A549 (cell line): ENCODE measurements at regions not wholly inside any gene's neighbourhood (a gene's known extent, or its start where the extent isn't known, plus 50 kb on each side); places are given as distances from the start of the nearest gene placed in this dataset.
"Not testable (repeated sequence)": the region's sequence is repeated elsewhere in the genome, so short reads cannot be mapped to it uniquely, and the experiment has no call there.

Experiments used
- ATAC-seq, 2 experiments: fragments of 200-7000 bp in 1 of 2; fragments of >200 bp in 1 of 2; cut with Nextera tagmentation in 1 of 2; cut with Tn5 transposase in 1 of 2; 3 replicates each; pipeline versions ENCODE4 v1.8.0 to v1.9.1; 2018 to 2020; ENCODE audit warnings: mild to moderate bottlenecking in 1 of 2, moderate library complexity in 1 of 2
- CTCF ChIA-PET: fragments of 300-600 bp; sonication (Branson Sonifier 250); formaldehyde crosslinking; extraction: SDS; loops from one replicate; lab custom pipeline; 2021; ENCODE audit warnings: antibody characterized with exemption, inconsistent platforms; lab: Yijun Ruan, JAX
- POLR2A ChIA-PET: fragments of 350-600 bp; formaldehyde crosslinking; extraction: SDS; loops from one replicate; lab custom pipeline; 2021; ENCODE audit warnings: antibody characterized with exemption, inconsistent platforms; lab: Yijun Ruan, JAX
- DNase-seq, 2 experiments: peaks; one replicate each; pipeline versions ENCODE4 v3.0.0 to v3.0.0-alpha.2; 2011 to 2016; ENCODE audit warnings: low read depth in 1 of 2, low spot score in 1 of 2
- FAIRE-seq: peaks from 2 replicates; lab custom pipeline; 2011; peaks lifted over from hg19 to GRCh38; lab: Jason Lieb, UNC
- H3K27ac ChIP-seq, 2 experiments: fragments of >200 bp; sonication (Bioruptor Twin); formaldehyde crosslinking; 3 replicates each; pipeline ENCODE4 v1.5.1; 2016 to 2017
- H3K4me1 ChIP-seq: fragments of >200 bp; sonication (Bioruptor Twin); formaldehyde crosslinking; 3 replicates; pipeline ENCODE4 v1.6.1; 2016
- H3K4me2 ChIP-seq: fragments of >200 bp; sonication (Bioruptor Twin); formaldehyde crosslinking; 3 replicates; pipeline ENCODE4 v1.6.1; 2016
- H3K4me3 ChIP-seq: fragments of >200 bp; sonication (Bioruptor Twin); formaldehyde crosslinking; 3 replicates; pipeline ENCODE4 v1.5.1; 2016
- H3K9me3 ChIP-seq: fragments of >200 bp; sonication (Bioruptor Twin); formaldehyde crosslinking; 3 replicates; pipeline ENCODE4 v1.6.1; 2016
- CBX2 ChIP-seq: fragments of 200-600 bp; sonication (generic); IDR thresholded peaks from 2 replicates; pipeline ENCODE4 v1.6.1; 2016; ENCODE audit warnings: low read depth, mild to moderate bottlenecking, borderline replicate concordance
- E2F6 ChIP-seq: IDR thresholded peaks from 2 replicates; pipeline ENCODE4 v1.6.1; 2012; ENCODE audit warnings: low read depth, borderline replicate concordance
- EHF ChIP-seq: fragments of 250-450 bp; sonication (Bioruptor Pico); IDR thresholded peaks from 2 replicates; pipeline ENCODE4 v1.5.0; 2020; ENCODE audit warnings: mild to moderate bottlenecking
- ESRRA ChIP-seq: fragments of 150-350 bp; IDR thresholded peaks from 2 replicates; pipeline ENCODE4 v1.6.1; 2014; ENCODE audit warnings: mild to moderate bottlenecking, low read length, borderline replicate concordance
- FOSB ChIP-seq: fragments of 250-450 bp; sonication (Bioruptor Pico); IDR thresholded peaks from 2 replicates; pipeline ENCODE4 v1.5.0; 2020; ENCODE audit warnings: mild to moderate bottlenecking, moderate library complexity
- FOSL2 ChIP-seq, 2 experiments: fragments of 450-650 bp in 1 of 2; fragments of >200 bp in 1 of 2; sonication (Bioruptor Twin) in 1 of 2; formaldehyde crosslinking; IDR thresholded peaks; 2 replicates each; pipeline versions ENCODE4 v1.5.0 to v1.6.1; 2016 to 2020; ENCODE audit warnings: mild to moderate bottlenecking in 1 of 2, moderate library complexity in 1 of 2
- HES2 ChIP-seq: fragments of >200 bp; sonication (Bioruptor Twin); formaldehyde crosslinking; IDR thresholded peaks from 2 replicates; pipeline ENCODE4 v1.6.1; 2016
- HEYL ChIP-seq: fragments of 250-450 bp; sonication (Bioruptor Pico); IDR thresholded peaks from 2 replicates; pipeline ENCODE4 v1.8.0; 2021; ENCODE audit warnings: mild to moderate bottlenecking, moderate library complexity
- HMGXB4 ChIP-seq: fragments of 250-450 bp; sonication (Bioruptor Pico); IDR thresholded peaks from 2 replicates; pipeline ENCODE4 v1.5.0; 2021; ENCODE audit warnings: mild to moderate bottlenecking, moderate library complexity, borderline replicate concordance
- HOXA7 ChIP-seq: fragments of 250-450 bp; sonication (Bioruptor Pico); IDR thresholded peaks from 2 replicates; pipeline ENCODE4 v1.5.0; 2020; ENCODE audit warnings: mild to moderate bottlenecking, moderate library complexity
- HOXB13 ChIP-seq: fragments of 250-450 bp; sonication (Bioruptor Pico); IDR thresholded peaks from 2 replicates; pipeline ENCODE4 v1.5.0; 2020; ENCODE audit warnings: low read depth, mild to moderate bottlenecking, moderate library complexity
- JUNB ChIP-seq: fragments of >200 bp; sonication (Bioruptor Twin); formaldehyde crosslinking; IDR thresholded peaks from 2 replicates; pipeline ENCODE4 v1.6.1; 2016
- KDM5A ChIP-seq: fragments of 200-600 bp; sonication (generic); IDR thresholded peaks from 2 replicates; pipeline ENCODE4 v1.6.1; 2016; ENCODE audit warnings: antibody characterized with exemption, mild to moderate bottlenecking
- MAX ChIP-seq: IDR thresholded peaks from 2 replicates; pipeline ENCODE4 v1.6.1; 2012
- NFE2L2 ChIP-seq: fragments of 150-350 bp; conservative IDR thresholded peaks from 2 replicates; pipeline ENCODE4 v1.6.1; 2014; ENCODE audit warnings: low read length
- PBX3 ChIP-seq: IDR thresholded peaks from 2 replicates; pipeline ENCODE4 v1.6.1; 2012
- POLR2A ChIP-seq: IDR thresholded peaks from 2 replicates; pipeline ENCODE4 v1.6.1; 2012; ENCODE audit warnings: mild to moderate bottlenecking, low read length
- POLR2AphosphoS2 ChIP-seq: conservative IDR thresholded peaks from 2 replicates; pipeline ENCODE4 v1.6.1; 2012; ENCODE audit warnings: low read length, improper control_type of control experiment, inconsistent platforms
- RARB ChIP-seq: fragments of 250-450 bp; sonication (Bioruptor Pico); IDR thresholded peaks from 2 replicates; pipeline ENCODE4 v1.8.0; 2021; ENCODE audit warnings: mild to moderate bottlenecking, moderate library complexity
- ZC3H11A ChIP-seq: fragments of 450-650 bp; IDR thresholded peaks from 2 replicates; pipeline ENCODE4 v1.6.1; 2014; ENCODE audit warnings: antibody characterized with exemption, mild to moderate bottlenecking
- ZNF302 ChIP-seq: fragments of 250-450 bp; sonication (Bioruptor Pico); IDR thresholded peaks from 2 replicates; pipeline ENCODE4 v1.9.0; 2021; ENCODE audit warnings: inconsistent platforms, mild to moderate bottlenecking, moderate library complexity
- WGBS: methylation state at CpG from one replicate; pipeline ENCODE4 v1.1.6; 2017; ENCODE audit errors: missing lambda C conversion rate; 5-methylcytosine and 5-hydroxymethylcytosine counted together

- CTCF ChIA-PET, result no interaction called here
These were observed 214.1 kb downstream of the BLID start for GRCh38 chr11:121901886-121902285.

GRCh38 chr11:121901417-121901816, 214.6 kb downstream of the BLID start:
- POLR2A ChIA-PET, H3K4me3 ChIP-seq, FAIRE-seq, CTCF ChIA-PET, H3K4me2 ChIP-seq, H3K27ac ChIP-seq, H3K9me3 ChIP-seq, ATAC-seq, DNase-seq, H3K4me1 ChIP-seq: not testable (repeated sequence)
- WGBS, result 0% methylated on average over 2 of the region's 2 CpGs

More at GRCh38 chr11:121901886-121902285, 214.1 kb downstream of the BLID start:
- FAIRE-seq (no peak), ATAC-seq (no peak), DNase-seq (no peak)
- no peak for TF ChIP-seq HEYL (CRISPR knock-in tag)
- TF ChIP-seq HMGXB4 (CRISPR knock-in tag), result no peak
- TF ChIP-seq KDM5A, result no peak
- no peak for TF ChIP-seq JUNB
- no peak for TF ChIP-seq POLR2A
- TF ChIP-seq HOXB13, result no peak
- TF ChIP-seq EHF (CRISPR knock-in tag), result no peak
- TF ChIP-seq POLR2AphosphoS2, result no peak
- TF ChIP-seq CBX2, result no peak
- no peak for TF ChIP-seq ESRRA
- no peaks in the 10 kb centered on the region for H3K4me1 ChIP-seq
- POLR2A ChIA-PET, result no interaction called here
- no peaks in the 10 kb centered on the region for H3K9me3 ChIP-seq
- no peak overlapping the region for H3K27ac ChIP-seq
- no peak overlapping the region for H3K4me2 ChIP-seq
- H3K4me3 ChIP-seq, result no peak overlapping the region
- 9% methylated on average over 4 of the region's 4 CpGs for WGBS

GRCh38 chr11:121899520-121899919, 216.5 kb downstream of the BLID start:
- ATAC-seq, result no peak
- TF ChIP-seq FOSL2 (IDR thresholded peaks at IDR 0.05) (no peak), FOSL2 (CRISPR knock-in tag; IDR thresholded peaks at IDR 0.05) (no peak), HOXA7 (no peak), HES2 (no peak), RARB (CRISPR knock-in tag) (no peak), ZC3H11A (no peak), JUNB (no peak), PBX3 (no peak), E2F6 (no peak), MAX (no peak), NFE2L2 (no peak), ZNF302 (CRISPR knock-in tag) (no peak), FOSB (CRISPR knock-in tag) (no peak)
- no peak overlapping the region for H3K27ac ChIP-seq
- no peak for FAIRE-seq
- no peak overlapping the region for H3K4me2 ChIP-seq
- CTCF ChIA-PET, result no interaction called here
- 25% methylated on average over 4 of the region's 4 CpGs for WGBS
- H3K9me3 ChIP-seq, result no peaks in the 10 kb centered on the region
- POLR2A ChIA-PET, result no interaction called here
- H3K4me3 ChIP-seq, result no peak overlapping the region
- H3K4me1 ChIP-seq, result no peaks in the 10 kb centered on the region
- no peak for DNase-seq
